ENCODE measurements at regions not wholly inside any gene's neighbourhood (a gene's known extent, or its start where the extent isn't known, plus 50 kb on each side); places are given as distances from the start of the nearest gene placed in this dataset.

DNA sequence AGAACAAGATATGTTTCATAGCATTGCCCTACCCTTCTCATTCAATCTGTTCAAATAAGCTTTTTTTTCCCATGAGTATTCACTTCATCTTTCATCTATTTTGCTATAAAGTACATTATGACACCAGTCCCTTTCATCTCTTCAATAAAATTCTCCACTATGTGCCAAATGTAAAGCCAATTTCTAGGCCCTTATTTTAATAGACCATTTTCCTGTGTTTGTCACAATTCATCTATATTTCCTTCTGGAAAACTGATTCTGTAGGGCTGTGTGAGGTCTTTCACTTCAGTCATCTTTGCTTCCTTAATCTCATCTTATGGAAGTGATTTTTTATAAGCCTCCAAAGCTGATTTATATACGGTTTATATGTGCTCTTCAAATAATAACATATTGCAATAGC, 992.4 kb upstream of the EYS start:
- no peak for DNase-seq

DNA sequence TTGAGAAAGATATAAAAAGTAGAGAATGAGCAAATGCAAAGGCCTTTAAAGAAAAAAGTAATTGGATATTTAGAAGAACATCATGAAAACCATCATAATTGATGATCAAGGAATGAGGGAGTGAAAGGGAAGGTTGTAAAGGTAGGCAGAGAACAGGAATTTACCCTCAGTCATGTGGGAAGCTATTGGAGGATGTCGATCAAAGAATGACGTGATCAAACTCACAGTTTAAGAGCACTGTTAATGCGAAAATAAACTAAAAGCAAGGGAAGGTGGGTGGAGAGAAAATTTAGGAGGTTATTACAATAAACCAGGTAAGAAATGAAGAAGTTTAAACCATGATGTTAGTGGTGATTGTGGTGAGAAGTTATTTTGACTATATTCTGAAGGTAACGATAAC, 982.6 kb upstream of the EYS start:
- no peak for DNase-seq

DNA sequence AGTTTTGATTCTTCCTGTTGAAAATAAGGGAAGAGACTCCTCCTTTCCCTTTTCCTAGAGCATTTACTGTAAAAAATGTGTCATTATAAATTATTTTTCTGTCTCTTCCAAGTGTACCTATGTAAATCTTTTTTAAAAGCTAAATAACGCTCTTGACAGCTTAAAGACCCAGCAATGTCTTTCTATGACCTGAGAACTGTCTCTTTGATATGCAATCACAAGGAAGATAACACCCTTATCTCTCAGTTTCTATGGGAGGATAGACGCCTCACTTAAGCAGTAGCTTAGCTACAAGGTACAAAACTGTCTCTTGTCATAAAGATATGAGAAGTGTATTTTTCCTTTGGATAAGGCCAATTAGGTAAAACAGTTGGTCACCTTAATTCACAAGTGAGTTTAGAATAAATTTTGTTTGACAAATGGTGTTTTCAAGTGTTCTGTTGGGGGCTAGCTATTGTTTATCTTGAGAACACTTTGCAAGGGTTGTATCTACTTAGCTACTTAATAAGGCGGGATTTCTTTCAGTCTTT, 980.6 kb upstream of the EYS start:
- no peak for DNase-seq

DNA sequence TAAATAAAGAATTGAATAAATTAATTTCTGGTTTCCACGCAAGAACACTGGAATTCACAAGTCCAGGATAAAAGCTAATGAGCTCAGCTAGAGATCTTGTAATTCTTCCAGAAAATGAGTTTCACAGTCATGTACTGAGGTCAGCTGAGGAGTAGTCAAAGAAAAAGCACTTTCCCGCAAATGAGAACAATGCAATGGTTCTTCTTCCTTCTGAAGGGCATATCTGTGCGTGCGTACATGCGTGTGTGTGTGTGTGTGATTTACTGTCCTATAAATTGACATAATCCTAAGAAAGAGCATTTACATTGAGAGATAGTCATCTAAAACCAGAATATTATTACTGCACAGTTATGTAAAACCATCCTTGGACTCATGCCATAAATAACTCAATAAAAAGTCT, 968.9 kb upstream of the EYS start:
- DNase-seq = no peak

DNA sequence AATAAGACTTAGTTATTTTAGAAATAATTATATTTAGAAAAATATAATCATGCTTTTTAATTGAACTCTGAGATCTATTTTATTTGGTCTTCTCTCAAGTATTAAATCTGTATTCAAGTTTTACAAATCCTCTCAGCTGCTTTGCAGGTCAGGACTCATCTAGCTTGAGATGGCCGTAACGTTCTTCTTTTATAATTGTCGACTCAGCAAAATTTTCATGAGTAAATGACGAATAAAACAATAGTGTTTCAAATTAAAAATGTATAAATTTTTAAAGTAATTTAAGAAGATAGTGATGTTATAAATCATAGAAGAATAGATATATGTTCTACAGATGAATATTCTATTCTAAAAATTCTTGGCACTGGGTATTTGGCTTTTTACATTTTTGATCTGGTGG, 957.1 kb upstream of the EYS start:
- no peak for DNase-seq

DNA sequence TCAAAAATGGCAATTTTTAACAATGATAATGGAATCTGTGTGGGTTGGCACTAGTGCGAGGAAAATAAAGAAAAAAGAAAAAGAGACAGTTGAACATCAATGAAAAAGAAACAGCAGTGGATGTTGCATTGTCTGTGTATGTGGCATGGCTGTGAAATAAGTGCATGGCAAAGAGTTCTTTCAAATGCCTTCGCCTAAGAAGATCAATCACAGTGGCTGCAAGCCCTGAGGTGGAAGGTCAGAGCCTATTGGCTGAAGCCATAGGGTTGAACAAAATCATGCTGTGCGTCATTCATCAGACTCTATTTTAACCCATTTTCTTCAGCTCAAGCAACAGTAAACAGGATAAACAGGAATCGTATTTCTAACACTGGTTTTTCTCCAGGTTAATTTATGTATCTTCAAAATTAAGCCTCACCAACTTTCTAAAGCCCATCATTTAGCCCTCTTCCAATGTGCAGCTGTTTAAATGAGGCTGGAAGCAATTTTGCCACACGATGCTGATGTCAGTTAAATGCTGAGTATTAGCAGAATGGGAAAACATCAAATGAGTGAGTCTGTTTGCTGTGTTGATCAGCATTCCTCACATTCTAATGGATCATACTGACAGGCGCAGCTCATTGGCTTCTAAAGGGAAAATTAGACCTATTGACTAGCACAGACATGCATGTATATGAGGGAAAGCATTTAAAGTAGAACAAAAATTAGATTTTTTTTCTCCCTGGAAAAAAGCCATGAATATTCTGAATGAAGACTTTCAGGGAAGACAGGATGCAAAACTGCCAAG, 955.9 kb upstream of the EYS start:
- no peak for DNase-seq

DNA sequence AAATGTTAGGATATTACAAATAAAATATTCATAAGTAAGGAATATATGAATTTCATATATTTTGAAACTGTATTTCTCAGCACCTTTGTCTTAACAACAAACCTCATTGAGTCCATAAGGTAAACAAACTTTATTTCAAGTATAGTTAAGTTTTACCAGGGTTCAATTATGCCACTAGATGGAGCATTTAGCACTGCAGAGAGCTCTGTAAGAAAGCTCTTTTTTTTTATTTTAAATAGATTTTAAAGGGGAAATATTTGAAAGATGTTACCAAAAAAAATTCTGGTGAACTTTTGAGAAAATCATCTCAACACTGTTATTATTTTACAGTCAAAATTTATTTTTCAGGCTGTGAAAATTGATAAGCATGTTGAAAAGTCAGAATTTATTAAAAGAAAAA, 955.2 kb upstream of the EYS start:
- no peak for DNase-seq

DNA sequence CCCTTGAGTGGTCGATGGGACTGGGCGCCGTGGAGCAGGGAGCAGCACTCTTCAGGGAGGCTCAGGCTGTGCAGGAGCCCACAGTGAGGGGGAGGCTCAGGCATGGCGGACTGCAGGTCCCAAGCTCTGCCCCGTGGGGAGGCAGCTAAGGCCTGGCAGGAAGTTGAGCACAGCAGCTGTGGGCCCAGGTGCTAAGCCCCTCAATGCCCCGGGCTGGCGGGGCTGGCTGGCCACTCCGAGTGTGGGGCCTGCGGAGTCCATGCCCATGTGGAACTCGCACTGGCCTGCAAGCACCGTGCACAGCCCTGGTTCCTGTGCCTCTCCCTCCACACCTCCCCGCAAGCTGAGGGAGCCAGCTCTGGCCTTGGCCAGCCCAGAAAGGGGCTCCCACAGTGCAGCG, 948.4 kb upstream of the EYS start:
- DNase-seq = no peak

DNA sequence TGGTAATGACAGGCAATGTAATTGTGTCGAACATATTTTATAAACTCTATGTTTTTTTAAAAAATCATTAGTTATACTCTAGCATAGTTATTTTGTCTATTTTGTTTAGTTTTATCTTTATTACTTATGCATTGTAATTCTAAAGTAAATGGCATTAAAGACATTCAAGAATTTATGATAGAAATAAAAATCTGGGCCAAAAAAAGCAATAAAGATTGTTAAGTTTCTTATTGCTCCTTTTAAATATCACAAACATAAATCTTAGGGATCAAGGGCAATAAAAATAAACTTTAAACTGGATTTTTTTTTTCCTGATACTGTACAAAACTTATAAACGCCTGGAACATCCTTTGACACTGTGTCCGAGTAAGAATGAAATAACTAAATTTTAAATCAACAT, 931.5 kb upstream of the EYS start:
- no peak for DNase-seq

DNA sequence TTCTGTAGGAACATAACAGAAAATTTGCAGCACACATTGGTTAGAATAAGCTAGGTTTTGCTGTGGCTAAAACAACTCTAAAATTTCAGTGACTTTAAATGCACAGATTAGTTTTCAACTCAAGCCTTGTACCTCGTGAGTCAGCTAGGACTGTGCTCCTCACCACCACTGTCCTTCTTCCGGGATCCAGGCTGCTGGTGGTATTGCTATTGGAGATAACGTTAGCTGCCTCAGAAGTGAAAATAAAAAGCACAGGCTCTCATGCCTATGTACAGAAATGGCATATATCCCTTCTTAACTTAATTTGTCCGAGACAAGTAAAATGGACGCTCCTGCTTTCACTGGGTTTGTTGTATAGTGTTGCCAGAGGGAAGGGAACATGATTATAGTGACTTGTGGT, 931.1 kb upstream of the EYS start:
- no peak for DNase-seq

DNA sequence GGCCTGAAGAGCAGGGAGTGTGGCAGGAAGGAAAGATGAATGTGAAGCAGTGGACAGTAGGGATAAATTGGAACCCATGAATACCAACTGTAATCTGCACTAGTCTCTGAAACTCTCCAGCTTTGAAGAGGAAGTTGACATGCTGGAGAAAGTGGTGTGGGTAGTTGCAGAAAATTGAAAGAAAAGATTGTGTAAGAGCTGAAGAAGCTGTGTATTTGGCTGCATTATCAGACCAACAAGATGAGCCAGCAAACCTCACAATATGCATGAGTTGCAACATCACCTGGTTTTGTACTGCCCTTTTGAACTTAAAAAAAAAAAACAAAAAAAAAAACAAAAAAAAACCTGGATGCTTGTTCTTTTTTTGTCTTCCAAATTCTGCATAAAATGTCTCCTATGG, 921.9 kb upstream of the EYS start:
- no peak for DNase-seq

DNA sequence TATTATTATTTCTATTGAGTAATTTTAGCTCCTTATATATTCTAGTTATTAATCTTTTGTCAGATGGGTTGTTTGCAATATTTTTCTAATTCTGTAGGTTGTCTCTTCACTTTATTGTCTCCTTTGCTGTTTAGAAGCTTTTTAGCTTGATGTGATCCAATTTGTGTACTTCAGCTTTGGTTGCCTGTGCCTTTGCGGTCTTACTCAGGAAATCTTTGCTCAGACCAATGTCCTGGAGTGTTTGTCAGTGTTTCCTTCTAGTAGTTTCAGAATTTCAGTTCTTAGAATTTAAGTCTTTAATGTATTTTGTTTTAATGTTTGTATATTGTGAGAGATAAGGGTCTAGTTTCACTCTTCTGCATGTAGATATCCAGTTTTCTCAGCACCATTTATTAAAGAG, 916.0 kb upstream of the EYS start:
- DNase-seq = no peak

DNA sequence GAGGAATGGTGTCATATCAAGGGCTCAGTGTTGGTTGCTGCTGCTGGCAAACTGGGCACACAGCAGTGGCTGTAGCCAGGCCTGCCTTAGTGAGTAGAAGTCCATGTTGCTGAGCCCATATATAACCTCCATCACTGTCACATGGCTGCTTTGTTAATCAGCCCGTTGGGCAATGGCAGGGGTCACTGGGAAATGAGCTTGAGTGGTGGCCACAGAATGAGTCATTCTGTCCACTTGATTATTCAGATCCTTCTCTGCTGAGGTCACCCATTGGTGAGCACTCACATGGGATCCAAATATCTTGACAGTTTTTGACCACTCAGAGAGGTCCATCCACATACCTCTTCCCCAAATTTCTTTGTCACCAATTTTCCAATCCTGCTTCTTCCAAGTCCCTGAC, 898.9 kb upstream of the EYS start:
- no peak for DNase-seq

DNA sequence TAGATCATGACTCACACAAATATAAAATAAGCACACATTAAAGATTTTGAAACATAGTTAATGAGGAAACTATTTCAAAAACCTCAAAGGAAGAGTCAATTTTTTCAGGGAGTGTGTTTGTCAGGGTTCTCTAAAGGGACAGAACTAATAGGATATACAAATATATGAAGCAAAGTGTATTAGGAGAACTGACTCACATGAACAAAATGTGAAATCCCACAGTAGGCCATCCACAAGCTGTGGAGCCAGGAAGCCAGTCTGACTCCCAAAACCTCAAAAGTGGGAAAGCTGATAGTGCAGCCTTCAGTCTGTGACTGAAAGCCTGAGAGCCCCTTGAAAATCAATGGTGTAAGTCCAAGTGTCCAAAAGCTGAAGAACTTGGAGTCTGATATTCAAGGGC, 898.0 kb upstream of the EYS start:
- no peak for DNase-seq

DNA sequence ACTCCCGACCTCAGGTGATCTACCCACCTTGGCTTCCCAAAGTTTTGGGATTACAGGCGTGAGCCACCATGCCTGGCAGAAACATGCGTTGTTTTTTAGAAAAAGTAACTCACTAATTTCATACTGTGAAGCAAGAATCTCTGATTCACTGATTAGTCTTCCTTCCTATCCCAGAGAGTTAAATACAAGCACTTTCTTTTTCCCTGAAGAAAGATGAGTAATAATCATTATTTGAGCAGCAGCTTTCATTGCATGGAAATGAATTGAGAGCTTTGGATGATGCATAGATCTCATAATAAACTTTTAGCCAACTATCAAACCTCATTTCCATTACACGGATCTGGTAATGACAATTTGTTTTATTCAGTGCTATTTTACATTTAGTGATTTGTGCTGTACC, 892.5 kb upstream of the EYS start:
- DNase-seq = no peak

DNA sequence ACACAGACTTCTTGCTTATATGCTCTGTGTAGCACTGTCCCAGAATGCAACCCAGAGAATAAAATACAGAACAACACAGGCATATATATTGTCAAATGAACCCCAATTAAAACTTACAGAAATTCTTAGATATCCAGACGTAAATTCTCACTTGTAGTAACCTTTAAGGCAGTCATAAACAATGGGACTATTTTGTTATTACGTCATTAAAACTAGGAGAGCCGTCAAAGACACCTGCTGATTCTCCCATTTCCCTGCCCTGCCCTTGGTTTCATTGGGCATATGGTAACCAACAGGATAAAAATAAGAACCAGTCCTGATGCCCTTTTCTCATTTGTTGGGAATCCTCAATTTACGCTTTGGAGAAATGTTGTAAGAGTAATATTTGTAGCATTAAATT, 871.3 kb upstream of the EYS start:
- no peak for DNase-seq

DNA sequence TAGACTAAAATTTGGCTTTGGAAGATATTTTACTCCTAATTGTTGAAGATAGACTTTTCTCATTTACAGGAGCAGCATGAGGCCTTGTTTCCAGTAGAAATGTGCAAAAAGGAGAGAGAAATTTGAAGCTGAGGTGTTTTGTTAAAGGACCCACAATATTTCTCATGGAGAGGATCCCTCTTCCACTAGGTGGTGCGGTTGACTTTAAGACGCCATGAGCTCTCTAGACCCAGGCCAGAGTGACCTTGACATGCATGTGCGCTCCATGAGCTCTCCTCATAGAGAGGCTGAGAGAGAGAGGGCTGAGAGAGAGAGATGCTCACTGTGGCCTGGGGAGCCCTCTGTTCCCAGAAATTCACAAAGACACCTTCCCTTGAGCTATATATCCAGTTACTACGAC, 861.2 kb upstream of the EYS start:
- no peak for DNase-seq

DNA sequence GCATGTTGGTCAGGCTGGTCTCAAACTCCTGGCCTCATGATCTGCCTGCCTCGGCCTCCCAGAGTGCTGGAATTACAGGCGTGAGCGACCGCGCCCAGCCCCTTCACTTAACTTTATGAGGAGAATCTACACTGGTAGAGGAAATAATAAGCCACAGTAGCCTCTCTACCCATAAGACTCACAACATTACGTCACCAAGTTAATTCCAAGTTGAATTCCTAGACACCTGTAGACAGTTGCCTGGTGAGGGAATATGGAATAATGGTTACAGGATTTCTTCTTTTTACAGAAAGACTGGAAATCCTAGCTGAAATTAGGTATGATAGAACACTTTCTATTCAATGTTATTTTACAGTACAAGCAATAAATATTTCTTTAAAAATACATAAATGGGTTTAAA, 854.5 kb upstream of the EYS start:
- DNase-seq = no peak

DNA sequence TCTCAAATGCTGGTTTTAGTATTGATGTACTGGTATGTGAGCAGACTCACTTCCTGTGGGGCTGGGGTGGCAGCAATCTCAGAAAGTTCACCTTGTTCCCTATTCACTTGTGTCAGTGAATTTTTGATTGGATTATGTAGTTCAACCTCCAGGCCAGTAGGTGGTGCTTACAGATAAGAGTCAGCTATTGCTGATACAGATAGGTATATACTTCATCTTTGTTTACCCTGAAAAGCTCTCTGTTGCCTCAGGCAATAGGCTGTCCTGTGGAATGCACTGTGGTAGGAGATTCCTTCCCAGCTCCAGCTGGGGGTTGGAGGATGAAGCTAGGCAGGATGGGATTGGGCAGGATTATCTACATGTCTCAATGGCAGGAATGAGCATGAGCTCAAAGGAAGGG, 851.2 kb upstream of the EYS start:
- no peak for DNase-seq

DNA sequence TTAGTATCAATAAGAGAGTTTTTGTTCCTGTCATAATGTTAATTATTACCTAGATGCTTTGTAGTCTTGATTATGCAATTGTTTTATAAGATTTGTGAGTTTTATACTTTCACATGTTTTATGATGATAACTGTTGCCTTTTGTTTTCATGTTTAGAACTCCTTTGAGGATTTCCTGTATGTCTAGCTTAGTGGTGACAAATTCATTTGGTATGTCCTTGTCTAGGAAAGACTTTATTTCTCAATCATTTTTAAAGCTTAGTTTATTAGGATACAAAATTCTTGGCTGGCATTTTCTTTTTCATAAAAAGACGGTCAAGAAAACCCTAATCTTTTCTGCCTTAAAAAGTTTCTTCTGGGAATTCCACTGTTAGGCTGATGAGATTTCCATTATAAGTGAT, 849.9 kb upstream of the EYS start:
- no peak for DNase-seq

DNA sequence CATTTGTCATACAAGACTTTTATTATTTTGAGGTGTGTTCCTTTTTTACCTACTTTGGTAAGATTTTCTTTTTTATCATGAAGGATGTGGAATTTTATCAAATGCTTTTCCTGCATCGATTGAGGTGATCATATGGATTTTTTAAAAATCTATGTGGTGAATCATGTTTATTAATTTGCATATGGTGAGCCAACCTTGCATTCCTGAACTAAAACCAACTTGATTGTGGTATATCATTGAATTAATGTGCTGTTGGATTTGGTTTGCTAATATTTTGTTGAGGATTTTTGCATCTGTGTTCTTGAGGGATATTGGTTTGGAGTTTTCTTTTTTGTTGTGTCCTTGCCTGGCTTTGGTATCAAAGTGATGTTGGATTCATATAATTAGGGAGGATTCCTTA, 848.1 kb upstream of the EYS start:
- DNase-seq = no peak

DNA sequence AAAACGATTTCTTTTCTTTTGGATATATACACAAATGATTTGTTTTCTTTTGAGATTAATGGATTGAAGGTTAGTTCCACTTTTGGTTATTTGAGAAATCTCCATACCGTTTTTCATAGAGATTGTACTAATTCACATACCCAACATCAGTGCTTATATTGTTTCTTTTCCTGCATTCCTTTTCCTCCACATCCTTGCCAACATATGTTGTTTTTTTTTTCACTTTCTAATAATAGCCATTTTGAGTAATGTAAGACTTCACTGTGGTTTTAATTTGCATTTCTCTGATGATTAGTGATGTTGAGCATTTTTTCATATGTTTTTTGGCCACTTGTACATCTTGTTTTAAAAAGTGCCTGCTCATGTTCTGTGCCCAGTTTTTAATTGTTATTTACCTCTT, 846.4 kb upstream of the EYS start:
- no peak for DNase-seq

DNA sequence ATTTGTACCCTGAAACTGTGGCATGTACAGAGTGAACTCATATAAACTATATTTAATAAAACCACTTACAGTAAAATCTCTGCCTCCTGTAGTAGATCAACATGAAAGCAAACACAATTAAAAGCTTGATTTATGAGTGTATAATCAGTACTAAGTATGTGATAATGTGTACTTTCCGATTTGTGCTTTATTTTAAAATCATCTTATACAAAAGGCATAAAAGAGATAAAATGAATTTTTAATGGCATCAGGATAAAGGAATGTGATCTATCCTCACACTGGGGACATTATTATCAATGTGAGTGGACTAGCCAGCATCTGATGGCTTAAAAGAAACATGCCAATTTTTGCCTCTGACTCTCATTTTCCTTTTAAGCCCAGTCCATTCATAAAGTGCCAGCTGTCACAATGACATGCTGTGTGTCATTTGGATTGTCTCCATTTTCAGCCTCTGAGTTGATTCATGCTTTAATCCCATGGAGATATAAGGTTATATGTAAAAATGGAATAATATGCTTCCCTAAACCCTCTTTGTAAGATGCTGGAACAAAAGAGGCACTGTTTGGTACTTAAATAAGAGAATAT, 831.6 kb upstream of the EYS start:
- DNase-seq = no peak

DNA sequence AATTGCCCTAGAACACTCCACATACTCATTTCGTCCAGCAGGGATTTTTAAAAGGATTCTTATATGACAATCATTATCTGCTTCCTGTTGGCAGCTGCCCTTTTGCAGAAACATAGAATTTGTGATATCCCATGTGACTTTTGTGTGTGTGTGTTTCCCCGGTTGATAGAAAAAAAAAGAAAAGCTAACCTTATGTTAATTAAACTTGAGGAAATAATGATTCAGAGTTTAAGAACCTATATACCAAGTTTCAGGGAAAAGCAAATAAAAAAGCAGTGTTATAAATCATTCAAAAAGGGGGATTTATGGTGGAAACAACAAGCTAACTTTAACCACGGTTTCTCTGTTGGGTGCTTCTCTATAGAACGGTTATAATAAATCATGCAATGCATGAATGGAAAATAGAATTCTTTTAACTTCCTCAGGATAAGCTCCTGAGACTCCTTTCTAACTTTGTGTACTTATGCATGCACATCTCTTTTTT, 826.9 kb upstream of the EYS start:
- no peak for DNase-seq

DNA sequence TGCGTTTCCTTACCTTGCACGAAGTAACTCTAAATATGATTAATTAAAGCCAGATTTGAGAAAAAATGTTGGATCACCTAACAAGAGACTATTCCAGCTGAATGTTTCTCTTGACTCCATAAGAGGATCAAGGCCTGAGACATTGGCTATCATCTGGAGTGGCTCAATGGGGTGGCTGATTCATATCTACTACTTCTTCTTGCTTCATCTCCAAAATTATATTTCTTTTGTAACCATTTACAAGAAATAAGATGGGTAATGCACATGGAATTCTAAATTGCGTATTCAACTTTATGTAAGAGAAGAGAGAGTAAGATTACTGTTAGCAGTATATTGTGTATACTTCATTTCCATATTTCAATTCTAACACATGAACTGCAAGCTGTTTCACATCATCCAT, 819.0 kb upstream of the EYS start:
- no peak for DNase-seq
